ENCODE measurements at regions not wholly inside any gene's neighbourhood (a gene's known extent, or its start where the extent isn't known, plus 50 kb on each side); places are given as distances from the start of the nearest gene placed in this dataset.

DNA sequence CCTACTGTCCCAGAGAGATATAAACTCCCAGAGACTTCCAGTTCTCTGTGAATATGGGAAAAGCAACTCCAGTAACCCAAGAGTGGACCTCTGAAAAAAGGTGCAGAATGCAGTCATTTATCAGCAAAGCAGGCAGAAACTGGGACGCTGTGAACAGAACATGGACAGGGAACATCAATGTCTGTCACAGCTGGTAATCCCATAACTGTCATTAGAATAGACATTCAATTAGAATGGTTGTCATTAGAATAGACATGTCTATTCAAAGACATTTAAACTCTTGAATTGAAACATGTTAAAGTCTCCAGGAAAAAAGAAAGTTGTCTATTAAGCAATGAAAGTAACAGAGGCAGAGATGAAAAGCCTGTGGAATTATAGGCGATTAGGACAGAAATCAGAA, 302.1 kb downstream of the BTBD3 start:
- TF ChIP-seq RXRA (IDR thresholded peaks at IDR 0.05; ENCODE audit: insufficient read depth, low read depth, low read length) = no peak
- TF ChIP-seq CHD2 (IDR thresholded peaks at IDR 0.05; ENCODE audit: low read length) = no peak

Data from H1 (cell line).